NCI-H2029 treated with DMSO at 0.1 percent for 48 hours (cell line): ENCODE measurements at regions not wholly inside any gene's neighbourhood (a gene's known extent, or its start where the extent isn't known, plus 50 kb on each side); places are given as distances from the start of the nearest gene placed in this dataset.
"Not testable (repeated sequence)": the region's sequence is repeated elsewhere in the genome, so short reads cannot be mapped to it uniquely, and the experiment has no call there.

Experiments
- DNase-seq: peaks from one replicate; lab custom pipeline; 2025; lab: John Stamatoyannopoulos, UW

DNA sequence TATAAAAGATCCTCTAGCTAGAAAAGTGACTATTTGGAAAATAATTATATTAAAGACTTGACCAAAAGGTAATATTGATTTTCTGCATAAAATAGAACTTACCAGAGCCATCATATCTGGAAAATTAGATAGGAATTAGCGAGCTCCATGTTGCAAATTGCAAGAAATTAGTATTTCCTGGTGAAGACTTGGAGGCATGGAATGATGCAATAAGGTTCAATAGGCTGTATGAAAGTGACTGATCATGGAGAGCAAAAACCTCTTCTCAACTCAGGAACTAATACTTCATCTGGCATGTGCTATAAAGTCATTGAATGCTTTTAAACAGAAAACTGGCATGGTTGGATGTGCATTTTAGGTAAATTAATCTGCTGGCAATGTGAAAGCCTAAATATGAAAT, 66.3 kb upstream of the UFM1 start:
- no peak for DNase-seq

DNA sequence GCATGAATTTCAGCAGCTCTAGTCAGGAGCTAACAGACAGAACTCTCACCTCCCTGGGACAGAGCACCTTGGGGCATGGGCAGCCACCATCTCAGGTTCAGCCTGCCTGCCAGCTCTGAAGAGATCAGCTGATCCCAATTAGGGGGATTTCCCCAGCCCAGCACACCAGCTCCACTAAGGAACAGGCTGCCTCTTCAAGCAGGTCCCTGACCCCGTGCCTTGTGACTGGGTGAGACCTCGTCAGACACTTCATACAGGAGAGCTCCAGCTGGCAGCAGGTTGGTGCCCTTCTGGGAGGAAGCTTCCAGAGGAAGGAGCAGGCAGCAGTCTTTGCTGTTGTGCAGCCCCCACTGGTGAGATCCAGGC, 84.5 kb upstream of the UFM1 start:
- DNase-seq: peak; percentile 6

DNA sequence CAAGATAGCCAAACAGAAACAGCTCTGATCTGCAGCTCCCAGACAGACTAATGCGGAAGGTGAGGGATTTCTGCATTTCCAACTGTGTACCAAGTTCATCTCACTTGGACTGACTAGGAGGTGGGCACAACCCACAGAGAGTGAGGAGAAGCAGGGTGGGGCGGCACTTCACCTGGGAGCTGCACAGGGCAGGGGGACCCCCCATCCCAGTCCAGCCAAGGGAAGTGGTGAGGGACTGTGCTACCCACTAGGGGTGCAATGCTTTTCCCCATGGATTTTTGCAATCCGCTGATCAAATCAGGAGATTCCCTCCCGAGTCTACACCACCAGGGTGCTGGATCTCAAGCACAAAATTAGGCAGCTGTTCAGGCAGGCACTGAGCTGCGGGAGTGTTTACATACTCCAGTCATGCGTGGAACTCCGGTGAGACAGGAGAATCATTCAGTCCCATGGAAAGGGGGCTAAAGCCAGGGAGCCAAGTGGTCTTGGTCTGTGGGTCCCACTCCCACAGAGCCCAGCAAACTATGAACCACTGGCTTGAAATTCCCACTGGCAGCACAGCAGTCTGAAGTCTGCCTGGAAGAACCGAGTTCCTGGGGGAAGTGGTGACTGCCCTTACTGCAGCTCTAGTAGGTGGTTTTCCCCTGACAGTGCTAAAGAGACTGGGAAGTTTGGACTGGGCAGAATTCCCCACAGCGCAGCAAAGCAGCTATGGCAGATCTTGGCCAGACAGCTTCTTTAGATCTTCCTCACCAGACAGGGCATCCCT, 85.1 kb upstream of the UFM1 start:
- no peak for DNase-seq

DNA sequence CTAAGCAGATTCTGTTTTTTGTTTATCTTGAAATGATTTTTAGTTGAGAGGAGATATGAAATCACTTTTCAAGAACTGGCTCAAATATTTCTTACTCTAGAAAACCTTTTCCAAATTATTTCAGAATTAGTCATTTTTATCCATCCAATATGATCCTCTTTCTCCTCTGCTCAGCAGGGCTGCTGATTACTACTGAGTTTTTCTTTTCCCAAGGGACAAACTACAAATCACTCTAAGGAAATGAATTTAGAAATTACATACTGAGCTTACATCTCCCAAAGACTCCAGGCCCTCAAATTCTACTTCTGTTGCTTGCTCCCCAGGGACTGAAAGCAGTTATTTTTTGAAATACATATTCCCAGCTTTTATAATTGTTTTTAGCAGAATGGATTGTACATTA, 87.4 kb upstream of the UFM1 start:
- no peak for DNase-seq

DNA sequence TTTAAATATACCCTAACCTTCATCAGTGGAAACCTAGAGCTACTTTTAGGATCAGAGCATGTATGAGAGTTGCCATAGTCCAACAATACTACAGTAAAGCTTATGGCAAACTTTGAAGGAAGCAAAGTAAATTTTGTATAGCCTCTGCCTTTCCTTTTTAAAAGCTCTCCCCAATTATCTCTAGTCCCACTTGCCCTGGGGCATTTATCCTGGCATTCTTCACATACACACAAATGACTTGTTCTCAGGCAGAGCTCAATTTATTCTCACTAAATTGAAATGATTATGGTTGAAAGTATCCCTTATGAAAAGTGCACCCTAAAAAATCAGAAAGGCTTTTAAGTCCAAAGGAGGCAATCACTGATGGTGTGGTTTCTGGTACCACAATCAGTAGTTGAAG, 94.1 kb upstream of the UFM1 start:
- DNase-seq: no peak

DNA sequence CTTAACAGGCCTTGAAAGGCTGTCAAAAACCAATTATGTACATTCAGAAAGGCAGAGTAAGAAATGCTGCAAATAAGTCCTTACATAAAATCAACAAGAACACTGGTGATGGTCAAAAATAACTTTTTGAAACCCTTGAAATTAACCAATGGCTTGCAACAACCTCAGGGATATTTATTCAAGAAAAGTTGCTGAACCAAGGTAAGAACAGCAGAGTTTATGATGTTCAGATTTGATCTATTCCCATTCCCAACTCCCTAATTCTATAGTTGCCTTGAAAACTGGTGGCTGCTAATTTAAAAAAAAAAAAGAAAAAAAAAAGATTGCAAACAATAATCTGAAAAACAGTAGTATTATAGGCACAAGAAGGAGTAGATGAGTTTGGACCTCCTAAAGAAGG, 109.8 kb upstream of the UFM1 start:
- DNase-seq: no peak

DNA sequence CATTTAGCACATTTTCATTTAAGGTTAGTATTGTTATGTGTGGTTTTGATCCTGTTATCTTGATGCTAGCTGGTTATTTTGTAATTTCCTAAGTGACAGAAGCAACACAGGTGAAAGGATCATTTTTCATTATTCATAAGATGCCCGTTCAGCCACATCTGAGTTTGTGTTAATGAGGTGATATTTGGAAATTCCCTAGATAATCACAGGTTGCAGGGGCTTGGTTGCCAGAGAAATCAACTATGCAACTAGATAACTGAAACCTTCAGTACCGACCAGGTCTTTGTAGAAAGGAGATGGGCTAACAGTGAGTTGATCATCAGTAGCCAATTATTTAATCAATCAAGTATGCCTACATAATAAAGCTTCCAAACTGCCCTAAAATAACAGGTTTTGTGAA, 121.3 kb upstream of the UFM1 start:
- DNase-seq: no peak

DNA sequence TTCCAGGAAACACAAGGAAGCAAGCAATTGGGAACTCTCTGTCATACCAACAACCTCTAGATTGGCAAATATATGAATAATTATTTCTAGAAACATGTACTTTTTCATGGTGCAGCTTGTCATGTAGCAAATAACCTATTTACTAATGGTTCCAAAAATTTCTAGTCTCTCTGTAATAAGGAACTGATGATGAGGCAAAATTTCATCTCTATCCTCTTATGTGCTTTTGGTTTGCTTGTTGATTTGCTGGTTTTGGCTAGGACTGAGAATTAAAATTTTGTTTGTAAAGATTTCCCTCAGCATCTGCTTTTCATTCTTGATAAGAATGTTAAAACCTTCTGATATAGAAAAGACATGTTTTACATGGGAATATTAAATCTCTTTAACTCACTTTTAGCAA, 123.2 kb upstream of the UFM1 start:
- no peak for DNase-seq

DNA sequence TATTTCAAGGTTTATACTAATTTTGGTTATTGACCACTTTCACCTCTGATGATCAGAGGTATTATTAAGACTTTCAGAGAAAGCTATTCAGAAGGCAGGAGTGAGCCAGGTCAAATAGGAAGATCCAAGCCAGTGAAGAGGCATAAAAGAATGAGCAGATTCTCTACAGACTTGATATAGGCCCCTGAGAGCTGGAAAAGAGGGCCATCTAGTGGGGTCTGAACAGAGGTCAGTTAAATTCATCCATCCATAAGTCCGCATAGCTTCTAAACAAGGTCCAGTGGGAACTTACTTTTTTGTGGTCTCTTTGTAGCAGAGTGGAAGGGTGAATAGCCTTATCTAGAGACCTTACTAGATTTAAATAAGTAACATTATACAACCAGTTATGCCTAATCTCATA, 126.6 kb upstream of the UFM1 start:
- DNase-seq: no peak

DNA sequence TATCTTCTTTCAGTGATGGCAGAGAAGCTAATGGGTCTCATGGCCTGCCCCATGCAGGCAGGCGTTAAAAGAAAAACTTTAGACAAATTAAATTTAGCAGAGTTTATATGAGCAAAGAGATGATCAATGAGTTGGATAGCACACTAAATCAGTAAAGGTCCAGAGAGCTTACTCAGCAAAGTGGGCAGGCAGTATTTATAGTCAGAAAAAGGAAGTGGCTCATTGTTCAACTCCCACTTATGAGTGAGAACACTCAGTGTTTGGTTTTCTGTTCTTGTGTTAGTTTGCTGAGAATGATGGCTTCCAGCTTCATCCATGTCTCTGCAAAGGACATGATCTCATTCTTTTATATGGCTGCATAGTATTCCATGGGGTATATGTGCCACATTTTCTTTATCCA, 128.5 kb upstream of the UFM1 start:
- not testable (repeated sequence) for DNase-seq

DNA sequence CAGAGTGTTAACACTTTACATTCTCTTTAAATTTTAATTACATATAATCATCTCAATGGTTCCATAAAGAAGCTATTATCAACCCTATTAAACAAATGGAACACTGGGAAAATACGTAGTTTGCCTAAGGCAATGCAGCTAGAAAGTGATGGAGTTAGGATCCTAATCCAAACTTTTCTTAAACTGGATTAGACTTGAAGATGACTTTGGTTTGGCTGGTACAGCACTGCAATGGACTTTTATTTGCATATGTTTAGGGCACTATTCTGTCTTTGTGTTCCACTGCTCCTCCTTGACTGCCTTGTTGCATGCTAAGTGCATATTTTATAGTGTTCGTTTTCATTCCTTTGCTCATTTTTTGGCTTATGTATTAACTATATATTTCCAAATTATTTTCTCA, 133.5 kb upstream of the UFM1 start:
- DNase-seq: no peak

DNA sequence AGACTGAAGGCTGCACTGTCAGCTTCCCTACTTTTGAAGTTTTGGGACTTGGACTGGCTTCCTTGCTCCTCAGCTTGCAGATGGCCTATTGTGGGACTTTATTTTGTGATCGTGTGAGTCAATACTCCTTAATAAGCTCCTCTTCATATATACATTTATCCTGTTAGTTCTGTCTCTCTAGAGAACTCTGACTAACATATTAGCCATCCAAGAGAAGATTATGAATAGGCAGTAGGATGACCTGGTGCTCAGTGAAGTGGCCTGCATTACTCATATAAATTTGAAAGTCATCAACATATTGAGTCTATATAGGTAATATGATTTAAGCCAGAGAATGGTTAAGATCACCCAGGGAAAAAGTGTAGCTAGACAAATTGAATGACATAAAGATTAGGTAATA, 136.3 kb upstream of the UFM1 start:
- DNase-seq: no peak

DNA sequence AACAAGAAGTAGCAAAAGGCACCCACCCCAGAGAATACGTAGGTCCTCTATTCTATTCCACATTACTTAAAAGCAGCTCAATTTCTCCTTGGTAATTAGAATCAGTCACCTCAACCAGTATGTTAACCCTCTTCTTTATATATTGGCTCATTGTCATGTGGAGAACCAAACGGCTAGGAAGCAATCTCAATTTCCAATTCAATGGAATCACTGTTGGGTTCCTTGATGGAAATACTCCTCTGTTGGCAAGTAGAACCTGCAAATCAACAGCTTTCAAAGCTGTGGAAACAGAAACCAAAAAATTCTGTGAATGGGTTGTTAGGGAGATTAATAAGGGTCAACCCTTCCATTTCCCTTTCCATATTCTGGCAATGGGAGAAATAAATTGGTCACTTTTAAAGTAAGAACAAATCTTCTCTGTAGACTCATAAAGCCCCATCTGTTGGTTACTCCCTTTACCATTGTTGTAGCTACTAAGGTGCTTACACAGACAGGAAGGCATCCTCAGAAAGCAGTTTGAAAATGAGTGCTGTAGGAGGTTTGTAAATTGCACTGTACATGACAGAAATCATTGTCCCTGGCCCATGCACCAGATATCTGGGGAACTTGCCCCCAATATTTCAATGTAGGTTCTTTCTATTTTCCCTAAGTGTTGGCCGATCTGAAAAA, 138.6 kb upstream of the UFM1 start:
- DNase-seq: no peak

DNA sequence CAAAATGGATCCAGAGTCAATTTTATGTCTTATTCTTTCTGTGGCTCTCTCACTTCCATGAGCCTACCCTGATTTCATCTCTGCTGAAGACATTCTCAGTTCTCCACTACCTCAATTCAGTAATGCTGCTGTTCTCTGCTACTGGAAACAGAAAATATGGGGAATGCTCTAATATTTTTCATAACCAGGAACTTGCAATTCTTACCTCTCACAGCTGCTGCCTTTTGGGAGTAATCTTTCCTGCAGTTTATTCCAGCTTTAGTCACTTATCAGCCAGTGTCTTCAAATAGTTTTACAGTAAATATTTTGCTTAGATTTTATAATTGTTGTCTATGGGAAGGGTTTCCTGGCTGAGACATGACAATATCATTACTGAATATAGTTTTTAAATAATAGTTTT, 145.1 kb upstream of the UFM1 start:
- no peak for DNase-seq

DNA sequence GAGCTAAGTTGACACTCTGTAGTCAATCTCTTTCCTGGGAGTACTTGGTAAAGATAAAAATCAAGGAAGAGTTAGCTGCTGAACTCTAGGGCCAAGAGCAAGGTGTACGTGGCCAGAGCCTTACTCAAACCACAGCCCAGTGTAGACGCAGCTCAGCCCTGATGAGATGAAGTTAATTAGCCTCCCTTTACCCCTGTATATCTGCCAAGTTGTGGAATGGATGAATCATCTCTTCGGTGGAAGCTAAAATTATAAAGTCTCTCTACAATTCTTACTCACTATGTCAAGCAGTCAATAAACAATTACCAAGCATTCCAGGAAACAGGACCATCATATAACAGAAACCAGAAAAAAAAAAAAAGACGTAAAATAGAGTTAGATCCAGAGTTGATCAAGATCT, 146.9 kb upstream of the UFM1 start:
- DNase-seq: no peak

DNA sequence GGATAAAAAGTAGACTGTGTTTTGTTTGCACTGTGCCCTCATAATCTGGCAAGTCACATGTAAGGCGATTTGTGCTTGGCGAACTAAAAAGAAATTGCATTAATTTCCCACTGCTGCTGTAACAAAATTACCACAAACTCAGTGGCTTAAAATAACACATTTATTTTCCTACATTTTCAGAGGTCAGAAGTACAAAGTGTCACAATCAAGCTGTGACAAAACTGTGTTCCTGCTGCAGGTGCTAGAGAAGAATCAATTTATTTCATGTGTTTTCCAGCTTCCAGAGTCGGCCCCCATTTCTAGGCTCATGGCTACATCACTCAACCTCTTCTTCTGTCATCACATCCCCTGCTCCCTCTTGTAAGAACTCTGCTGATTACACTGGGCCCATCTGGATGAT, 158.6 kb upstream of the UFM1 start:
- no peak for DNase-seq

DNA sequence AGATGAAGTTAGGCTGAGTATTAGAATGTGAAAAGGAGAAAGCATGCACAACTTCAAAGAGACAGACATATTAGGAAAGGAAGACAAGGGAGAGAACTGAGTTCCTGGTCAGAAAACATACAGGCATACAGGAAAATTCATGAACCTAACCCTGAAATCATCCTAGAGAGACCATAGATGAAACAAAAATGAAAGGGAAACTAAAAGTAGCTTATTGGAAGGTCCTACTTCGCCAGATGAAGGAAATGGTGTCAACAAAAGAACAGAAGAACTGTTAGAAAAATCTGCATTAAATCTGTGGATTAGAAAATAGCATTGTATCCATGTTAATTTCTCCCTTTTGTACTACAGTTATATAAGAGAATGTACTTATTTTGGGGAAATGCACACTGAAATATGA, 169.0 kb upstream of the UFM1 start:
- DNase-seq: no peak

DNA sequence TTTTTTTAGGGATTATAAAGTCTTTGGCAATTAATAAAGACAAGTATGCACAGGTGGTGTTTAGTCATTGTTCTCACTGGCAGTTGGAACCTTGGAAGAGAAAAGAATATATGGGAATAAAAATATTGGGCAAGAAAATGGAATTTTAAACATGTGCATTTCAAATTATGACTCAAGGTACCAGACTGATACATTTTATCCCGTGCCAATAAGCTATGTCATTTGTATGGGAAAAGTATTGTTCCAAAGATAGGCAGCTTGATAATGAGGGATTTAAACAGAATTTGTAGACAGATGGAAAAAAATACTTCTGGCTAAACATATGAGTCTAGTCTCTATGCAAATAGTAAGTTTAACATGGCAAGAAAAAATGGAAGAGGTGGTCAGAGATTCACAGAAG, 169.5 kb upstream of the UFM1 start:
- DNase-seq: no peak

DNA sequence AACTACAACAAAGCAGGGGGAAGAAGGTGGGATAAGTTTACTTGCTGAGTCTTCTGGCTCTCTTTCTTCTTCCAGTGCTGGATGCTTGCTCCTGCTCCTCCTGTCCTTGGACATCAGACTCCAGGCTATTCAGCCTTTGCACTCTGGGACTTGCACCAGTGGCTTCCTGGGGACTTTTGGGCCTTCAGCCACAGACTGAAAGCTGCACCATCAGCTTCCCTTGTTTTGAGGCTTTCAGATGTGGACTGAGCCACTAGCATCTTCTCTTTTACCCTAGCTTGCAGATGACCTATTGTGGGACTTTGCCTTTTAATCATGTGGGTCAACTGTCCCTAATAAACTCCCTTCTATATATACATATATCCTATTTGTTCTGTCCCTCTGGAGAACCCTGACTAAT, 173.0 kb upstream of the UFM1 start:
- no peak for DNase-seq

DNA sequence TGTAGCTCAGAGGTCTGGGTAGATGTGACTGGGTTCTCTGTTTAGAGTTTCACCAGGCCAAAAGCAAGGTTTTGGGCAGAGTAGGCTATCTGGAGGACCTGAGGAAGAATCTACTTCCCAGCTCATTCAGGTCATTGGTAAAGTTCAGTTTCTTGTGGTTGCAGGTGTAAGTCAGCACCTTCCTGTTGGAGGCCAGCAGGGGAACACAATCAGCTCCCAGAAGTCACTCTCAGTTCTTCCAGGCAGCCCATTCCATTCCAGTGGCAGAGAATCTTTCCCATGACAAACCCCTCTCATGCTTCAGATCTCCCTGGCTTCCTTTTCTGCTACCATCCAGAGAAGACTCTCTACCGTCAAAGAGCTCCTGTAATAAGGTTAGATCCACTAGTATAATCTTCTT, 176.2 kb upstream of the UFM1 start:
- no peak for DNase-seq

DNA sequence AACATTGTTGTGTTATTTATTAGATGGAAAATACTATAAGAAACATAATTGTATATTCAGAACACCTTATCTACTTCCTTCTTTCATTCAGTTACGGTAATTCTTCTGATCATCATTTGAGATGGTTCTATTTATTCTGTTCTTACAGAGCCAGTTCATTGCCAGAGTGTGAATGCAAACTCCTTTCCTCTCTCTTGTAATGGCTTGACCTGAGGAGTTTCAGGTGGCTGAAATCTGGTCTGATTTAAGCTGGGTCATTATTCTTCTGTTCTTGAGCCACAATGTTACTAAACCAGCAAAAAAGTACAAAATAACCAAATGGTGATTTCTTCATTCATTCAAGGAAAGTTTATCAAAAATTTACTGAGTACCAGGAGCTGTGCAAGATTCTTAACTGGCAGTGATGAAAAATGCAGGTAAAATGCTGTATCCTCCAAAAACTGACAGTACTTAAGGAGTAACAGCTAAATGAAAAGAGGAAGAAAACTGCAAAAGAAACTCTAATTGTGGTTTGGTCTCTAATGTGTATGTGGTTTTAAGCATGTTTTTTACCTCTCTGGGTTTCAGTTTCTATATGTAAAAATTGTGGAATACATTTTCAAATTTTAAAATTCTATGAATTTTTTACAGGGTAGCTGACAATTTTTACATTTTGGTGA, 182.4 kb upstream of the UFM1 start:
- no peak for DNase-seq

DNA sequence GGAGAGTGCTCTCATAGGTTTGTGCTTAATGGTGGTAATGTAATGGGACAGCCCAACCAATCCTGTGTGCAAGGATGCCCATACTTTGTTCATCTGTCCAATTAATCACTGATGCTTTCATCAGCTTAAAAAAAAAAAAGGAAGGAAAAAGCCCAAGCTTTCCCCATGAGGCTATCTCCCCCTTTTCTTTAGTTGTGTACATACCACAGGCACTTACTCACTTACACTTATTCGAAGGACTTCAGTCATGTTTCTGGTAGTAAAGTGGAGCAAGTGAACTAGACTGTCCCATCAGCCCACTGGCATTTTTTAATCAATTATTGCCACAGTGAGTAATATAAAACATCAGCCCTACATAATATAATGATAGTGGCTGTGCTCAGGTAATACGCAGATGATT, 183.5 kb upstream of the UFM1 start:
- DNase-seq: no peak

DNA sequence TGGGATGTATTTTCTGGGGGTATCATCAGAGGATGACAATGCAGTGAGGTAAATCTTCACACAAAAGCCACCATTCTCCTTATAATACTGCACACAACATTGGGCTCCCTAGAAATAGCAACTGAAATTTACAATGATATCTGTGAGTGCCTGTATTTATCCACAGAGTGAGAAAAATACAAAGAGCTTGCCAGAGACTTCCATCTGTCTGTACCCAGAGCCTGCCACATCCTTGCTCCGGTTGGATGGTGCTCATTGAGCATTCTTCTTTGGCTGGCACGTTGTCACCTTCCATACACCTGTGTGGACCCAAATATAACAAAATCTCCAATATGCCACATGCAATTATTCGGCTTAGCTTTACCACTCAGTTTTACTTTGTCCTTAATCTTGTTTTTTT, 189.5 kb upstream of the UFM1 start:
- DNase-seq: no peak

DNA sequence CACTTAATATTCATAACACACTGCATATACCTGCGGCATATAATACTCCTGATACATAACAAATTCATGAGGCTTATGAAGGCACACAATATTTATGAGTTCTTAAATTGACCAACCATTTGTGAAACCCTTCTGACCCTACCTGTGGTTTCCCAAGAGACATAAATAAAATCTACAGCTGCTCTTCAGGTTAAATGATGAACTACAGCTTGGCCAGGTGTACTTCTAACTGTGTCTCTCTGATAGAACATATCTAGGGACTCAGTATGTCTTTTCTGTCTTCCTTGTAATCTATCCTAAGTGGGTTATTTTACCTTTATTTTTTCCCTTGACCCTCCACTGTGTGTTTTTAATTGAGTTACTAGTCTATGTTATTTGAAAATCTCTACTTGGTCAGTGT, 189.9 kb upstream of the UFM1 start:
- DNase-seq: no peak
